ENCODE measurements at regions not wholly inside any gene's neighbourhood (a gene's known extent, or its start where the extent isn't known, plus 50 kb on each side); places are given as distances from the start of the nearest gene placed in this dataset.

DNA sequence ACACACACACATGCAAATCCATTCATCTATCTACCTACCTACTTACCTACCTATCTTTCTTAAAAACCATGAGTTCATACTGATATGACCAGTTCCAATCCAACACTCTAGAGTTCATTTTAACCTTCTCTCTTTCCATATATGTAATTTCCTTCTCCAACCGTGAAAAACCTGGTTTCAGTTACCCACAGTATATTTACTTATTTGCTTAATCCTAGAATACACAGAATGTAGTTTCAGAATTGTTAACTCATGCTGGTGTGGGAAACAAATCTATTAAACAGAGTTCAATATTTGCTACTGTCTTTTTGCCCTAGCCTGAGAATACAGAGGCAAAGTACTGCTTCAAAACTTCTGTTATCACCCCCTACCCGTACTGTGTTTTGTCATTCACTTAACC lies 101.3 kb downstream of the RRM1 start:
- intact Hi-C loops (cut with micrococcal nuclease) = no loop called here
- no peak overlapping the region for H3K4me3 ChIP-seq (replicated peaks in 1 of 3; ENCODE audit: low read depth in 2 of 3, low read length in 3 of 3)
- no CpG with 5 or more reads among the region's 2 CpGs for WGBS (ENCODE audit: insufficient coverage)
- no peak overlapping the region for H2AFZ ChIP-seq (ENCODE audit: insufficient read depth, low read depth, low read length, poor library complexity, severe bottlenecking)
- Mint-ChIP-seq H3K9me3 (peaks cover 0 to 4% (median 0%) of the 10 kb centered on the region in 7 donors), H3K27me3 (ENCODE audit: low read depth in 3 of 3) (peaks cover 0 to 14% (median 9%) of the 10 kb centered on the region in 3 donors), H3K36me3 (no peaks in the 10 kb centered on the region), H3K4me3 (no peak overlapping the region), H3K27ac (no peak overlapping the region), H3K4me1 (no peaks in the 10 kb centered on the region)
- no peaks in the 10 kb centered on the region for H3K36me3 ChIP-seq (replicated peaks in 1 of 2; ENCODE audit: control insufficient read depth in 1 of 2, insufficient read depth in 2 of 2, low read length in 2 of 2)
- H3K9ac ChIP-seq (ENCODE audit: insufficient read depth, low read length, poor library complexity, severe bottlenecking) = no peak overlapping the region
- H3K27me3 ChIP-seq (ENCODE audit: control insufficient read depth in 2 of 2, insufficient read depth in 2 of 2, low read length in 2 of 2) = peaks cover 0 to 6% of the 10 kb centered on the region in 2 donors
- H3K27ac ChIP-seq (ENCODE audit: low read depth in 1 of 2, low read length in 2 of 2) = no peak overlapping the region
- H3K4me1 ChIP-seq (ENCODE audit: control insufficient read depth in 1 of 2, insufficient read depth in 2 of 2, low read length in 2 of 2) = no peaks in the 10 kb centered on the region
- TF ChIP-seq, protein P1, sequence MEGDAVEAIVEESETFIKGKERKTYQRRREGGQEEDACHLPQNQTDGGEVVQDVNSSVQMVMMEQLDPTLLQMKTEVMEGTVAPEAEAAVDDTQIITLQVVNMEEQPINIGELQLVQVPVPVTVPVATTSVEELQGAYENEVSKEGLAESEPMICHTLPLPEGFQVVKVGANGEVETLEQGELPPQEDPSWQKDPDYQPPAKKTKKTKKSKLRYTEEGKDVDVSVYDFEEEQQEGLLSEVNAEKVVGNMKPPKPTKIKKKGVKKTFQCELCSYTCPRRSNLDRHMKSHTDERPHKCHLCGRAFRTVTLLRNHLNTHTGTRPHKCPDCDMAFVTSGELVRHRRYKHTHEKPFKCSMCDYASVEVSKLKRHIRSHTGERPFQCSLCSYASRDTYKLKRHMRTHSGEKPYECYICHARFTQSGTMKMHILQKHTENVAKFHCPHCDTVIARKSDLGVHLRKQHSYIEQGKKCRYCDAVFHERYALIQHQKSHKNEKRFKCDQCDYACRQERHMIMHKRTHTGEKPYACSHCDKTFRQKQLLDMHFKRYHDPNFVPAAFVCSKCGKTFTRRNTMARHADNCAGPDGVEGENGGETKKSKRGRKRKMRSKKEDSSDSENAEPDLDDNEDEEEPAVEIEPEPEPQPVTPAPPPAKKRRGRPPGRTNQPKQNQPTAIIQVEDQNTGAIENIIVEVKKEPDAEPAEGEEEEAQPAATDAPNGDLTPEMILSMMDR (IDR thresholded peaks at IDR 0.05) = no peak
- H3K4me2 ChIP-seq (replicated peaks; ENCODE audit: extremely low read depth, low read length, poor library complexity, severe bottlenecking) = no peak overlapping the region
- H3K9me3 ChIP-seq (replicated peaks in 1 of 2; ENCODE audit: control insufficient read depth in 1 of 2, insufficient read depth in 1 of 2, low read length in 2 of 2) = no peaks in the 10 kb centered on the region
- no peaks in the 10 kb centered on the region for H4K20me1 ChIP-seq (ENCODE audit: insufficient read depth, low read length)
- no peaks in the 10 kb centered on the region for H3K79me2 ChIP-seq (ENCODE audit: insufficient read depth, low read length)
- no peak for DNase-seq

DNA sequence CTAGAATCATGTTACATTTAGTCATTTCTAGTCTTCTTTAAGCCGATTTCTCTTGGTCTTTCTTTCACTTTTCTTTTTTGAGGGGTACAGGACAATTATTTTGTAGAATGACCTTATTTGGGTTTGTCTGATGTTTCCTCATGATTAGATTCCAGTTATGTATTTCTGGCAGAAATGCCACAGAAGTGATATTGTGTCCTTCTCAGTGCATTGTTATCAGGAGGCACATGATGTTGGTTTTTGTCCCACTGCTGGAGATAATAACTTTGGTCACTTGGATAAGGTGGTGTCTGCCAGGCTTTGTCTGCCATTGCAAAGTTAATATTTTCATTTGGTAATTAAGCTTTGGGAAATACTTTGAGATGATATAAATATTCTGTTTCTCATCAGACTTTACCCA lies 100.3 kb downstream of the RRM1 start:
- no CpG with 5 or more reads among the region's 1 CpG for WGBS (ENCODE audit: insufficient coverage)
- DNase-seq = no peak
- Histone ChIP-seq H3K36me3 (replicated peaks in 1 of 2; ENCODE audit: control insufficient read depth in 1 of 2, insufficient read depth in 2 of 2, low read length in 2 of 2) (no peaks in the 10 kb centered on the region), H3K9ac (ENCODE audit: insufficient read depth, low read length, poor library complexity, severe bottlenecking) (no peak overlapping the region), H4K20me1 (ENCODE audit: insufficient read depth, low read length) (no peaks in the 10 kb centered on the region), H3K79me2 (ENCODE audit: insufficient read depth, low read length) (no peaks in the 10 kb centered on the region), H3K4me2 (replicated peaks; ENCODE audit: extremely low read depth, low read length, poor library complexity, severe bottlenecking) (no peak overlapping the region), H3K27ac (ENCODE audit: low read depth in 1 of 2, low read length in 2 of 2) (no peak overlapping the region), H3K4me3 (replicated peaks in 1 of 3; ENCODE audit: low read depth in 2 of 3, low read length in 3 of 3) (no peak overlapping the region), H3K4me1 (ENCODE audit: control insufficient read depth in 1 of 2, insufficient read depth in 2 of 2, low read length in 2 of 2) (no peaks in the 10 kb centered on the region), H2AFZ (ENCODE audit: insufficient read depth, low read depth, low read length, poor library complexity, severe bottlenecking) (no peak overlapping the region), H3K9me3 (replicated peaks in 1 of 2; ENCODE audit: control insufficient read depth in 1 of 2, insufficient read depth in 1 of 2, low read length in 2 of 2) (no peaks in the 10 kb centered on the region), H3K27me3 (ENCODE audit: control insufficient read depth in 2 of 2, insufficient read depth in 2 of 2, low read length in 2 of 2) (peaks cover 0 to under 1% of the 10 kb centered on the region in 2 donors)
- intact Hi-C loops (cut with micrococcal nuclease) = no loop called here
- Mint-ChIP-seq H3K36me3 (no peaks in the 10 kb centered on the region), H3K27ac (no peak overlapping the region), H3K4me3 (no peak overlapping the region), H3K9me3 (peaks cover 0 to 4% (median 0%) of the 10 kb centered on the region in 7 donors), H3K4me1 (no peaks in the 10 kb centered on the region), H3K27me3 (ENCODE audit: low read depth in 3 of 3) (peaks cover 0 to 11% (median 10%) of the 10 kb centered on the region in 3 donors)
- TF ChIP-seq, protein P1 (IDR thresholded peaks at IDR 0.05) = no peak
